PC-9 (cell line): ENCODE measurements at regions not wholly inside any gene's neighbourhood (a gene's known extent, or its start where the extent isn't known, plus 50 kb on each side); places are given as distances from the start of the nearest gene placed in this dataset.

Experiments
- EZH2 ChIP-seq: fragments of 200-600 bp; sonication (generic); IDR thresholded peaks from 2 replicates; pipeline ENCODE4 v1.8.0; 2017; ENCODE audit warnings: antibody characterized with exemption, low read depth
- TF ChIP-seq, protein P1 (sequence below): fragments of 200-600 bp; sonication (generic); conservative IDR thresholded peaks from 2 replicates; pipeline ENCODE4 v1.6.1; 2017; ENCODE audit warnings: mixed run types, antibody characterized with exemption, mild to moderate bottlenecking, moderate library complexity

- TF ChIP-seq, protein P1, sequence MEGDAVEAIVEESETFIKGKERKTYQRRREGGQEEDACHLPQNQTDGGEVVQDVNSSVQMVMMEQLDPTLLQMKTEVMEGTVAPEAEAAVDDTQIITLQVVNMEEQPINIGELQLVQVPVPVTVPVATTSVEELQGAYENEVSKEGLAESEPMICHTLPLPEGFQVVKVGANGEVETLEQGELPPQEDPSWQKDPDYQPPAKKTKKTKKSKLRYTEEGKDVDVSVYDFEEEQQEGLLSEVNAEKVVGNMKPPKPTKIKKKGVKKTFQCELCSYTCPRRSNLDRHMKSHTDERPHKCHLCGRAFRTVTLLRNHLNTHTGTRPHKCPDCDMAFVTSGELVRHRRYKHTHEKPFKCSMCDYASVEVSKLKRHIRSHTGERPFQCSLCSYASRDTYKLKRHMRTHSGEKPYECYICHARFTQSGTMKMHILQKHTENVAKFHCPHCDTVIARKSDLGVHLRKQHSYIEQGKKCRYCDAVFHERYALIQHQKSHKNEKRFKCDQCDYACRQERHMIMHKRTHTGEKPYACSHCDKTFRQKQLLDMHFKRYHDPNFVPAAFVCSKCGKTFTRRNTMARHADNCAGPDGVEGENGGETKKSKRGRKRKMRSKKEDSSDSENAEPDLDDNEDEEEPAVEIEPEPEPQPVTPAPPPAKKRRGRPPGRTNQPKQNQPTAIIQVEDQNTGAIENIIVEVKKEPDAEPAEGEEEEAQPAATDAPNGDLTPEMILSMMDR = no peak
- no peak for TF ChIP-seq EZH2
These were observed 110.2 kb upstream of the APP start for GRCh38 chr21:26280775-26281174.
